Liver (tissue), 7 donors: ENCODE measurements at regions not wholly inside any gene's neighbourhood (a gene's known extent, or its start where the extent isn't known, plus 50 kb on each side); places are given as distances from the start of the nearest gene placed in this dataset.

Experiments used
- DNase-seq: peaks from one replicate; pipeline ENCODE4 v3.0.0-alpha.2; 2017; ENCODE audit warnings: low spot score
- H3K27ac ChIP-seq, 2 donors: one replicate each; pipeline ENCODE4 v1.7.0; 2013; ENCODE audit warnings: inconsistent platforms in 2 of 2, low read length in 2 of 2, control low read depth in 1 of 2, low read depth in 1 of 2, mild to moderate bottlenecking in 1 of 2
- H3K27me3 ChIP-seq, 4 donors: one replicate each; pipeline versions ENCODE4 v1.6.1 to v1.7.0; 2013; ENCODE audit warnings: low read length in 3 of 4, inconsistent platforms in 1 of 4, mild to moderate bottlenecking in 1 of 4, moderate library complexity in 1 of 4; ENCODE audit not compliant: control insufficient read depth in 4 of 4, insufficient read depth in 4 of 4
- H3K36me3 ChIP-seq, 4 donors: one replicate each; pipeline versions ENCODE4 v1.6.1 to v1.7.0; 2013; ENCODE audit warnings: low read length in 3 of 4, mild to moderate bottlenecking in 3 of 4, low read depth in 1 of 4, moderate library complexity in 1 of 4; ENCODE audit not compliant: control insufficient read depth in 4 of 4, insufficient read depth in 3 of 4
- H3K4me1 ChIP-seq, 4 donors: one replicate each; pipeline versions ENCODE4 v1.6.1 to v1.7.0; 2013; ENCODE audit warnings: low read length in 3 of 4, mild to moderate bottlenecking in 3 of 4, moderate library complexity in 1 of 4; ENCODE audit not compliant: control insufficient read depth in 4 of 4, insufficient read depth in 4 of 4
- H3K4me3 ChIP-seq, 3 donors: one replicate each; pipeline versions ENCODE4 v1.6.1 to v1.7.0; 2013; ENCODE audit warnings: low read length in 3 of 3, control low read depth in 1 of 3, low read depth in 1 of 3, mild to moderate bottlenecking in 1 of 3
- H3K9ac ChIP-seq, 2 donors: one replicate each; pipeline ENCODE4 v1.7.0; 2013; ENCODE audit warnings: low read length in 2 of 2, mild to moderate bottlenecking in 2 of 2, moderate library complexity in 2 of 2, control low read depth in 1 of 2, low read depth in 1 of 2
- H3K9me3 ChIP-seq, 4 donors: one replicate each; pipeline versions ENCODE4 v1.6.1 to v1.7.0; 2013; ENCODE audit warnings: low read length in 3 of 4; ENCODE audit not compliant: control insufficient read depth in 4 of 4
- ATF3 ChIP-seq: IDR thresholded peaks from 2 replicates; pipeline ENCODE4 v1.6.1; 2016; ENCODE audit warnings: antibody characterized with exemption
- CTCF ChIP-seq: fragments of 150-350 bp; IDR thresholded peaks from 2 replicates; pipeline ENCODE4 v1.5.1; 2017; ENCODE audit warnings: improper control_type of control experiment, low read depth, low read length; ENCODE audit not compliant: missing input control
- EGR1 ChIP-seq, 2 donors: IDR thresholded peaks; 2 replicates each; pipeline ENCODE4 v1.6.1; 2016 to 2018; ENCODE audit warnings: antibody characterized with exemption in 2 of 2, low read depth in 2 of 2
- FOXA1 ChIP-seq: IDR thresholded peaks from 2 replicates; pipeline ENCODE4 v1.6.1; 2016; ENCODE audit warnings: antibody characterized with exemption
- FOXA2 ChIP-seq: IDR thresholded peaks from 2 replicates; pipeline ENCODE4 v1.6.1; 2016; ENCODE audit warnings: antibody characterized with exemption
- GABPA ChIP-seq, 2 donors: IDR thresholded peaks in 1 of 2; conservative IDR thresholded peaks in 1 of 2; 2 replicates each; pipeline ENCODE4 v1.6.1; 2016; ENCODE audit warnings: antibody characterized with exemption in 2 of 2, mild to moderate bottlenecking in 1 of 2, moderate library complexity in 1 of 2
- HNF4A ChIP-seq, 2 donors: conservative IDR thresholded peaks; 2 replicates each; pipeline ENCODE4 v1.6.1; 2016; ENCODE audit warnings: antibody characterized with exemption in 2 of 2, mild to moderate bottlenecking in 2 of 2
- HNF4G ChIP-seq: IDR thresholded peaks from 2 replicates; pipeline ENCODE4 v1.6.1; 2016; ENCODE audit warnings: antibody characterized with exemption
- MAX ChIP-seq: IDR thresholded peaks from 2 replicates; pipeline ENCODE4 v1.6.1; 2016; ENCODE audit warnings: antibody characterized with exemption
- NR2F2 ChIP-seq: IDR thresholded peaks from 2 replicates; pipeline ENCODE4 v1.6.1; 2016; ENCODE audit warnings: antibody characterized with exemption
- RAD21 ChIP-seq, 2 donors: IDR thresholded peaks; 2 replicates each; pipeline ENCODE4 v1.6.1; 2016; ENCODE audit warnings: antibody characterized with exemption in 2 of 2, mild to moderate bottlenecking in 2 of 2
- REST ChIP-seq: IDR thresholded peaks from 2 replicates; pipeline ENCODE4 v1.6.1; 2016; ENCODE audit warnings: antibody characterized with exemption, mild to moderate bottlenecking
- RXRA ChIP-seq, 2 donors: IDR thresholded peaks; 2 replicates each; pipeline ENCODE4 v1.6.1; 2017 to 2018; ENCODE audit warnings: antibody characterized with exemption in 2 of 2, mild to moderate bottlenecking in 1 of 2
- SP1 ChIP-seq: IDR thresholded peaks from 2 replicates; pipeline ENCODE4 v1.6.1; 2018; ENCODE audit warnings: antibody characterized with exemption, mild to moderate bottlenecking
- YY1 ChIP-seq: IDR thresholded peaks from 2 replicates; pipeline ENCODE4 v1.6.1; 2016; ENCODE audit warnings: antibody characterized with exemption, mild to moderate bottlenecking
- ZBTB33 ChIP-seq: IDR thresholded peaks from 2 replicates; pipeline ENCODE4 v1.6.1; 2016; ENCODE audit warnings: antibody characterized with exemption
- donor health status: healthy.
- donor health status: healthy.
- donor health status: healthy.
- donor health status: healthy.

GRCh38 chr2:57139179-57139578 lies 907.4 kb upstream of the VRK2 start (continued):
- TF ChIP-seq ATF3 (no peak), YY1 (no peak)

- H3K27ac ChIP-seq: no peak overlapping the region
- DNase-seq: no peak
These were observed 905.3 kb upstream of the VRK2 start for GRCh38 chr2:57141269-57141668.

More at GRCh38 chr2:57141269-57141668, 905.3 kb upstream of the VRK2 start:
- no peaks in the 10 kb centered on the region for H3K36me3 ChIP-seq
- TF ChIP-seq CTCF (no peak), FOXA2 (no peak), ZBTB33 (no peak), SP1 (no peak), NR2F2 (no peak), REST (no peak), GABPA (IDR thresholded peaks at IDR 0.05 in 1 of 2, conservative IDR thresholded peaks at IDR 0.05 in 1 of 2) (no peak), MAX (no peak), RXRA (IDR thresholded peaks at IDR 0.05) (no peak), ATF3 (no peak), HNF4A (conservative IDR thresholded peaks at IDR 0.05) (no peak), YY1 (no peak), RAD21 (IDR thresholded peaks at IDR 0.05) (no peak), HNF4G (no peak), EGR1 (IDR thresholded peaks at IDR 0.05; ENCODE audit: low read depth in 2 of 2) (no peak), FOXA1 (no peak)
- no peaks in the 10 kb centered on the region for H3K27me3 ChIP-seq
- H3K4me3 ChIP-seq: no peak overlapping the region
- no peaks in the 10 kb centered on the region for H3K9me3 ChIP-seq
- H3K9ac ChIP-seq: no peak overlapping the region
- peaks cover 0 to 6% (median 0%) of the 10 kb centered on the region in 4 donors for H3K4me1 ChIP-seq
